Activated CD8-positive, alpha-beta memory T cell treated with anti-CD3 and anti-CD28 coated beads for 24 hours (primary cell): ENCODE measurements at regions not wholly inside any gene's neighbourhood (a gene's known extent, or its start where the extent isn't known, plus 50 kb on each side); places are given as distances from the start of the nearest gene placed in this dataset.
A peak's percentile ranks its signal among the peaks of the same experiment; 100 is the strongest.
"Not testable (repeated sequence)": the region's sequence is repeated elsewhere in the genome, so short reads cannot be mapped to it uniquely, and the experiment has no call there.

Experiments used
- DNase-seq: peaks from one replicate; pipeline ENCODE4 v3.0.0-alpha.2; 2020

- peak; percentile 74 for DNase-seq
These were observed 51.2 kb upstream of the CARD11 start for GRCh38 chr7:3094701-3095445.

- no peak for DNase-seq
These were observed 54.1 kb upstream of the CARD11 start for GRCh38 chr7:3097734-3098133.

GRCh38 chr7:3102159-3102558 is 58.5 kb upstream of the CARD11 start:
- DNase-seq = no peak

- no peak for DNase-seq
These were observed 60.1 kb upstream of the CARD11 start for GRCh38 chr7:3103614-3104398.

GRCh38 chr7:3105856-3106255 is 62.2 kb upstream of the CARD11 start:
- no peak for DNase-seq

GRCh38 chr7:3106361-3106826 is 62.7 kb upstream of the CARD11 start:
- DNase-seq = peak; percentile 75

GRCh38 chr7:3107228-3107763 is 63.6 kb upstream of the CARD11 start:
- DNase-seq = no peak

GRCh38 chr7:3107889-3108570 is 64.4 kb upstream of the CARD11 start:
- no peak for DNase-seq

GRCh38 chr7:3109311-3109915 is 65.7 kb upstream of the CARD11 start:
- no peak for DNase-seq

GRCh38 chr7:3112479-3113134 is 68.9 kb upstream of the CARD11 start:
- peak; percentile 72 for DNase-seq

GRCh38 chr7:3114917-3115316 is 71.2 kb upstream of the CARD11 start:
- DNase-seq = no peak

- no peak for DNase-seq
These were observed 73.4 kb upstream of the CARD11 start for GRCh38 chr7:3117081-3117480.

- no peak for DNase-seq
These were observed 74.0 kb upstream of the CARD11 start for GRCh38 chr7:3117488-3118231.

GRCh38 chr7:3119352-3119927 is 75.8 kb upstream of the CARD11 start:
- not testable (repeated sequence) for DNase-seq

GRCh38 chr7:3119963-3120362 is 76.3 kb upstream of the CARD11 start:
- no peak for DNase-seq

- no peak for DNase-seq
These were observed 76.8 kb upstream of the CARD11 start for GRCh38 chr7:3120513-3120912.

- DNase-seq = no peak
These were observed 85.3 kb upstream of the CARD11 start for GRCh38 chr7:3128857-3129490.

GRCh38 chr7:3133811-3134385 is 90.2 kb upstream of the CARD11 start:
- no peak for DNase-seq

- no peak for DNase-seq
These were observed 91.1 kb upstream of the CARD11 start for GRCh38 chr7:3134745-3135144.

GRCh38 chr7:3135626-3136025 is 92.0 kb upstream of the CARD11 start:
- DNase-seq = no peak
